GM12892 (cell line): ENCODE measurements at regions not wholly inside any gene's neighbourhood (a gene's known extent, or its start where the extent isn't known, plus 50 kb on each side); places are given as distances from the start of the nearest gene placed in this dataset.

ENCODE experiments used
- POLR2A ChIP-seq: IDR thresholded peaks from 2 replicates; pipeline ENCODE4 v1.6.1; 2011; ENCODE audit warnings: low read depth, low read length, control low read depth
- TAF1 ChIP-seq: IDR thresholded peaks from 2 replicates; pipeline ENCODE4 v1.6.1; 2011; ENCODE audit warnings: low read depth, mild to moderate bottlenecking, control low read depth, low read length, borderline replicate concordance

DNA sequence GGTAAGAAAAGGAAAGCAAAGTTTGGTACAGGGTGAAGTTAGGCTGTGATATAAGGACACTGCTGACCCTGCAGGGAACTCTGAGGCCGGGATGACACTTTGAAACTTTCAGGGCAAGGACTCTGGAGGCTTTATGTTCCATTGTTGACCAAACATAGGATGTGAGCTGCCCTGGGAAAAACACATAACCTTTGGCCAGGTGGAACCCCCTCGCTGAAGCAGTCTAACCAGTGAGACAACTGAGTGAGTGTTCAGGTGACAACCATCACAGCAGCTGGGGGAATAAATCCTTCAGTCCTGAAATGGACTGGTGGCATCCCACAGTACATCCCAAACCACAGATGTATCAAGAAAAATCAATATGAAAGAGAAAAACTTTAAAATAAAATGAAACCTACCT, 280.9 kb upstream of the CDH2 start:
- TF ChIP-seq POLR2A (no peak), TAF1 (no peak)
